ENCODE measurements at regions not wholly inside any gene's neighbourhood (a gene's known extent, or its start where the extent isn't known, plus 50 kb on each side); places are given as distances from the start of the nearest gene placed in this dataset.

- TF ChIP-seq, protein P1, sequence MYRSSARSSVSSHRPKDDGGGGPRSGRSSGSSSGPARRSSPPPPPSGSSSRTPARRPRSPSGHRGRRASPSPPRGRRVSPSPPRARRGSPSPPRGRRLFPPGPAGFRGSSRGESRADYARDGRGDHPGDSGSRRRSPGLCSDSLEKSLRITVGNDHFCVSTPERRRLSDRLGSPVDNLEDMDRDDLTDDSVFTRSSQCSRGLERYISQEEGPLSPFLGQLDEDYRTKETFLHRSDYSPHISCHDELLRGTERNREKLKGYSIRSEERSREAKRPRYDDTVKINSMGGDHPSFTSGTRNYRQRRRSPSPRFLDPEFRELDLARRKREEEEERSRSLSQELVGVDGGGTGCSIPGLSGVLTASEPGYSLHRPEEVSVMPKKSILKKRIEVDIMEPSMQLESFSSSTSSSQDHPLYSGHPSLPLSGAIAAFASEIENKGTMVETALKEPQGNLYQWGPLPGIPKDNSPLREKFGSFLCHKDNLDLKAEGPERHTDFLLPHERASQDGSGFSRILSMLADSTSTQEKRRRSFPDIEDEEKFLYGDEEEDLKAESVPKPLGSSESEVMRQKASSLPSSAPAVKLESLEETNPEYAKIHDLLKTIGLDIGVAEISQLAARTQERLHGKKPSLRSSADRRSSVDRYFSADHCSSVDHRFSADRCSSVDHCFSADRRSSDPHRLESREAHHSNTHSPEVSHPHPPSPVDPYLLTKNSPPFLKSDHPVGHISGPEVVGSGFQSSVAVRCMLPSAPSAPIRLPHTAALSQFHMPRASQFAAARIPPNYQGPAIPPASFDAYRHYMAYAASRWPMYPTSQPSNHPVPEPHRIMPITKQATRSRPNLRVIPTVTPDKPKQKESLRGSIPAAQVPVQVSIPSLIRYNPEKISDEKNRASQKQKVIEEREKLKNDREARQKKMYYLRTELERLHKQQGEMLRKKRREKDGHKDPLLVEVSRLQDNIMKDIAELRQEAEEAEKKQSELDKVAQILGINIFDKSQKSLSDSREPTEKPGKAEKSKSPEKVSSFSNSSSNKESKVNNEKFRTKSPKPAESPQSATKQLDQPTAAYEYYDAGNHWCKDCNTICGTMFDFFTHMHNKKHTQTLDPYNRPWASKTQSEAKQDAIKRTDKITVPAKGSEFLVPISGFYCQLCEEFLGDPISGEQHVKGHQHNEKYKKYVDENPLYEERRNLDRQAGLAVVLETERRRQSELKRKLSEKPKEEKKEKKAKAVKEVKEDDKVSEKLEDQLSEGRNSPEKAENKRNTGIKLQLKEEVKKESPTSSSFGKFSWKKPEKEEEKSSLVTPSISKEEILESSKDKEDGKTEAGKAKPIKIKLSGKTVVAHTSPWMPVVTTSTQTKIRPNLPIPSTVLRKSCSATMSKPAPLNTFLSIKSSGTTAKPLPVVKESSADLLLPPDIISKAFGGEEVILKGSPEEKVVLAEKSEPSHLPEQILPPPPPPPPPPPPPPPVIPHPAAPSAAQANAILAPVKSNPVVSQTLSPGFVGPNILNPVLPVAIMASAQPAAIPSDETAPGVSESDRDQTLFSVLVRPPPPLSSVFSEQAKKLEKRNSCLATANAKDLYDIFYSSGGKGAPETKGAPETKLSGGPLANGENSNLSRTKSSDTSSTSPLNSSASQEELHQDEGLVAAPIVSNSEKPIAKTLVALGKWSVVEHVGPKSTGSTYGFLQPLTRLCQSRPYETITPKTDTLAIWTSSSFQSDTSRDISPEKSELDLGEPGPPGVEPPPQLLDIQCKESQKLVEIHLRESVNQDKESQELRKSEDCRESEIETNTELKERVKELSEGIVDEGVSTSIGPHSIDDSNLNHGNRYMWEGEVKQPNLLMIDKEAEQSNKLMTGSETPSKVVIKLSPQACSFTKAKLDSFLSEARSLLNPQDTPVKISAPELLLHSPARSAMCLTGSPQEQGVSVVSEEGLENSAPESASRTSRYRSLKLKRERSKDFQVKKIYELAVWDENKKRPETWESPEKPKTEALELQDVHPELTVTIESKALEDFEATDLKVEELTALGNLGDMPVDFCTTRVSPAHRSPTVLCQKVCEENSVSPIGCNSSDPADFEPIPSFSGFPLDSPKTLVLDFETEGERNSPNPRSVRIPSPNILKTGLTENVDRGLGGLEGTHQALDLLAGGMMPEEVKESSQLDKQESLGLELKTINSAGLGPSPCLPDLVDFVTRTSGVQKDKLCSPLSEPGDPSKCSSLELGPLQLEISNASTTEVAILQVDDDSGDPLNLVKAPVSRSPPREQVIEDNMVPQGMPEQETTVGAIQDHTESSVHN (IDR thresholded peaks at IDR 0.05; ENCODE audit: borderline replicate concordance in 1 of 2, low read depth in 1 of 2): no peak
- TF ChIP-seq BACH1 (tag; IDR thresholded peaks at IDR 0.05): no peak
Measured at GRCh38 chr2:239750045-239750835, 274.9 kb downstream of the NDUFA10 start (continued).
